LNCAP (cell line): ENCODE measurements at regions not wholly inside any gene's neighbourhood (a gene's known extent, or its start where the extent isn't known, plus 50 kb on each side); places are given as distances from the start of the nearest gene placed in this dataset.

ENCODE experiments used
- CTCF ChIP-seq: fragments of 450-650 bp; IDR thresholded peaks from 2 replicates; pipeline ENCODE4 v1.5.1; 2017; ENCODE audit warnings: mild to moderate bottlenecking

- no peak for TF ChIP-seq CTCF
Measured at GRCh38 chr15:77790481-77790880, 157.8 kb upstream of the LINGO1 start.

GRCh38 chr15:77786956-77787355 is 154.2 kb upstream of the LINGO1 start:
- TF ChIP-seq CTCF = no peak

- TF ChIP-seq CTCF = no peak
Measured at GRCh38 chr15:77786181-77786890, 153.6 kb upstream of the LINGO1 start.

GRCh38 chr15:77784361-77785292 is 151.9 kb upstream of the LINGO1 start:
- TF ChIP-seq CTCF = 0 out of 2 replicates have a peak, but pooled peaks have one; percentile 29

GRCh38 chr15:77783636-77784035 is 150.9 kb upstream of the LINGO1 start:
- TF ChIP-seq CTCF = no peak

GRCh38 chr15:77782691-77783090 is 150.0 kb upstream of the LINGO1 start:
- no peak for TF ChIP-seq CTCF

- TF ChIP-seq CTCF = no peak
Measured at GRCh38 chr15:77781946-77782240, 149.2 kb upstream of the LINGO1 start.
